Esophagus muscularis mucosa (tissue), 4 donors: ENCODE measurements at regions not wholly inside any gene's neighbourhood (a gene's known extent, or its start where the extent isn't known, plus 50 kb on each side); places are given as distances from the start of the nearest gene placed in this dataset.

Source experiments
- DNase-seq: peaks from one replicate; pipeline ENCODE4 v3.0.0-alpha.2; 2017; ENCODE audit errors: extremely low spot score
- H3K27ac ChIP-seq, 4 donors: fragments of 200-600 bp; sonication (generic); replicated peaks in 1 of 4; 1 replicate in 3 of 4; 2 replicates in 1 of 4; pipeline ENCODE4 v1.5.1; 2016 to 2019; ENCODE audit warnings: mild to moderate bottlenecking in 1 of 4
- H3K27me3 ChIP-seq, 4 donors: fragments of 200-600 bp; sonication (generic); one replicate each; pipeline versions ENCODE4 v1.5.1 to v1.6.0; 2016 to 2019
- H3K36me3 ChIP-seq, 4 donors: fragments of 200-600 bp; sonication (generic); one replicate each; pipeline ENCODE4 v1.5.1; 2016 to 2019
- H3K4me1 ChIP-seq, 4 donors: fragments of 200-600 bp; sonication (generic); one replicate each; pipeline ENCODE4 v1.5.1; 2016 to 2019
- H3K4me3 ChIP-seq, 4 donors: fragments of 200-600 bp; sonication (generic); 1 replicate in 2 of 4; 2 replicates in 2 of 4; pipeline ENCODE4 v1.5.1; 2016 to 2019; ENCODE audit warnings: mild to moderate bottlenecking in 4 of 4, moderate library complexity in 1 of 4
- H3K9me3 ChIP-seq, 4 donors: fragments of 200-600 bp; sonication (generic); 1 replicate in 3 of 4; 2 replicates in 1 of 4; pipeline ENCODE4 v1.5.1; 2016 to 2019
- CTCF ChIP-seq, 3 experiments: fragments of 200-600 bp in 2 of 3; fragments of 450-650 bp in 1 of 3; sonication (generic) in 2 of 3; IDR thresholded peaks; one replicate each; pipeline ENCODE4 v1.5.1; 2017 to 2019; ENCODE audit warnings: antibody characterized with exemption in 3 of 3, mild to moderate bottlenecking in 2 of 3, moderate library complexity in 1 of 3
- EP300 ChIP-seq: sonication (generic); formaldehyde crosslinking; IDR thresholded peaks from one replicate; pipeline ENCODE4 v1.6.1; 2017; ENCODE audit warnings: antibody characterized with exemption
- POLR2A ChIP-seq: fragments of 450-650 bp; IDR thresholded peaks from one replicate; pipeline ENCODE4 v1.6.1; 2017; ENCODE audit warnings: antibody characterized with exemption, moderate library complexity, mild to moderate bottlenecking, low read depth
- POLR2AphosphoS5 ChIP-seq, 2 donors: sonication (generic); formaldehyde crosslinking; IDR thresholded peaks; one replicate each; pipeline ENCODE4 v1.6.1; 2017; ENCODE audit warnings: antibody characterized with exemption in 2 of 2
- WGBS: methylation state at CpG from one replicate; pipeline ENCODE4 v1.1.5; 2018; 5-methylcytosine and 5-hydroxymethylcytosine counted together
- intact Hi-C: fragments of 100-400 bp; cut with DNase I; formaldehyde crosslinking; loops from one replicate; pipeline ENCODE4 v1.15.1; 2023

DNA sequence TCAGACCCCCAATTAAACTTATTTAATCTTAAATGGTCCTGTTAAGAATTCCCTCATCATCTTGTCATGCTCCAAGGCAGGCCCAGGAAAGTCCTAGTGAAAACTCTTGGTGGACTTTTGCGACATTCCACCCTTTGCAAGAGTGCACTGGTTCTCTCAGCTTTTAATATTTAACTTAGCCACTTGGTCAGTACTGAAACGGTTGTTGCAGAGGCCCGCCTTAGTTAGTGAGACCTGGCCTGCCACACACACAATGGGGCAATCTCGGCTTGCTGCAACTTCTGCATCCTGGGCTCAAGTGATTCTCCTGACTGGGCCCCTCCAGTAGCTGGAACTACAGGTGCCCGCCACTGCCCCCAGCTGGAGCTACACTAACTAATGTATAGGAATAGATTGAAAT lies 1366.0 kb downstream of the UQCRFS1 start:
- Histone ChIP-seq H3K9me3 (peaks cover 0 to 69% (median 52%) of the 10 kb centered on the region in 4 donors), H3K27me3 (no peaks in the 10 kb centered on the region), H3K36me3 (no peaks in the 10 kb centered on the region), H3K4me3 (no peak overlapping the region), H3K4me1 (no peaks in the 10 kb centered on the region), H3K27ac (no peak overlapping the region)
- 82% methylated on average over 5 of the region's 5 CpGs for WGBS
- DNase-seq: no peak
- intact Hi-C loops: no loop called here
- TF ChIP-seq CTCF (IDR thresholded peaks at IDR 0.05) (no peak), EP300 (no peak), POLR2AphosphoS5 (IDR thresholded peaks at IDR 0.05) (no peak), POLR2A (no peak)

DNA sequence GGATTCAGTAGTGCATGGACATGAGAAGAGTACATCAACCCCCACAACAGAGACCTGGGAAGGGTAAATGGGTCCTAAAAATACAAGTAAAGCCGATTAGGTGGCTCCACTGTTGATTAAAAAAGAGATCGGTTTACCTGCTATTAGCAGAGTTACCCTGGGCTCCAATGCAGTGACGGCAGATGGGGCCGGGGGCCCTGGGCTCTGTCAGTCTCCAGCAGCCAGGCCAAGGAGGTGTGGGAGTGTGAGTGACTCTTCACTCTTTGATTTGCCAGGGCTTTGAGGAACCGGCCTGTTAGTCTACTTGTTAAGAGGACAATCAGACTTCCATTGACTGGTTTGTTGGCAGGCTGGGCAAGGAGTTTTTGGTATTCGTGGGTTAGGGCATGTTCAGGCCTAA lies 1368.7 kb downstream of the UQCRFS1 start:
- Histone ChIP-seq H3K9me3 (peaks cover 0 to 42% (median 30%) of the 10 kb centered on the region in 4 donors), H3K27me3 (no peaks in the 10 kb centered on the region), H3K27ac (no peak overlapping the region), H3K4me1 (no peaks in the 10 kb centered on the region), H3K4me3 (no peak overlapping the region), H3K36me3 (no peaks in the 10 kb centered on the region)
- TF ChIP-seq EP300: no peak
- TF ChIP-seq CTCF (IDR thresholded peaks at IDR 0.05): no peak
- TF ChIP-seq POLR2A: no peak
- TF ChIP-seq POLR2AphosphoS5 (IDR thresholded peaks at IDR 0.05): no peak
- intact Hi-C loops: no loop called here
- WGBS: 84% methylated on average over 6 of the region's 6 CpGs
- DNase-seq: no peak

DNA sequence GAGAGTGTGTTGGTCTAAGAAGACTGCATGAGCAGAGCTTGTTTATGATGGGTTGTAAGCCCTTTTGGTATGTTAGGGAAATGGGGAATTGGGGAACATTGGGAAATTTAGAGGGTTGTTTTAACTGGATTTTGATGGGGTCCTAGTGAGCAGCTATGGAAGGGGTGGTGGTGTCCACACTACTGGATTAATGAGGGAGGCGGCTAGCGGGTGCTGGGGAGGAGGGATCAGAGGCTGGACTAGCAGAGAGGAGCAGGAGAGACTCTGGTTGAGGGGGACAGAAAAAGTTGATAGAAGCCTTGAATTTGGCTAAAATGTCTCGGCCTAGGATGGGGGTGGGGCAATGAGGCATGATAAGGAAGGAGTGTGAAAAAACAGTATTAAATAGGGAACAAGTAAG lies 1369.1 kb downstream of the UQCRFS1 start:
- TF ChIP-seq CTCF (IDR thresholded peaks at IDR 0.05): no peak
- TF ChIP-seq EP300: no peak
- no peak for TF ChIP-seq POLR2AphosphoS5 (IDR thresholded peaks at IDR 0.05)
- no peak for TF ChIP-seq POLR2A
- 92% methylated on average over 3 of the region's 3 CpGs for WGBS
- no peaks in the 10 kb centered on the region for H3K27me3 ChIP-seq
- H3K36me3 ChIP-seq: no peaks in the 10 kb centered on the region
- H3K27ac ChIP-seq: no peak overlapping the region
- no peak for DNase-seq
- intact Hi-C loops: no loop called here
- no peaks in the 10 kb centered on the region for H3K4me1 ChIP-seq
- H3K4me3 ChIP-seq: no peak overlapping the region
- H3K9me3 ChIP-seq: peaks cover 0 to 38% (median 26%) of the 10 kb centered on the region in 4 donors

GRCh38 chr19:27833031-27833430 lies 1379.9 kb downstream of the UQCRFS1 start:
- intact Hi-C loops: no loop called here
- TF ChIP-seq CTCF (IDR thresholded peaks at IDR 0.05) (no peak), POLR2AphosphoS5 (IDR thresholded peaks at IDR 0.05) (no peak), POLR2A (no peak)
- Histone ChIP-seq H3K27me3 (no peaks in the 10 kb centered on the region), H3K9me3 (no peaks in the 10 kb centered on the region), H3K4me3 (no peak overlapping the region), H3K36me3 (no peaks in the 10 kb centered on the region), H3K27ac (no peak overlapping the region), H3K4me1 (no peaks in the 10 kb centered on the region)
- no peak for DNase-seq
- 0% methylated on average over 1 of the region's 1 CpG for WGBS

- Histone ChIP-seq H3K4me3 (no peak overlapping the region), H3K27me3 (no peaks in the 10 kb centered on the region), H3K36me3 (no peaks in the 10 kb centered on the region), H3K9me3 (no peaks in the 10 kb centered on the region), H3K27ac (no peak overlapping the region), H3K4me1 (no peaks in the 10 kb centered on the region)
- TF ChIP-seq POLR2AphosphoS5 (IDR thresholded peaks at IDR 0.05) (no peak), POLR2A (no peak), CTCF (IDR thresholded peaks at IDR 0.05) (no peak), EP300 (no peak)
- intact Hi-C loops: no loop called here
- no peak for DNase-seq
- 62% methylated on average over 3 of the region's 3 CpGs for whole genome bisulfite sequencing
Observed at GRCh38 chr19:27828829-27829228, 1384.1 kb downstream of the UQCRFS1 start.
